ENCODE measurements at regions not wholly inside any gene's neighbourhood (a gene's known extent, or its start where the extent isn't known, plus 50 kb on each side); places are given as distances from the start of the nearest gene placed in this dataset.

GRCh38 chr16:13553453-13553985 lies 366.4 kb upstream of the ERCC4 start:
- DNase-seq = no peak

GRCh38 chr16:13554005-13554404 lies 365.9 kb upstream of the ERCC4 start:
- DNase-seq = no peak

- DNase-seq = no peak
These were observed 365.3 kb upstream of the ERCC4 start for GRCh38 chr16:13554643-13555042.

- no peak for DNase-seq
These were observed 362.5 kb upstream of the ERCC4 start for GRCh38 chr16:13557418-13557817.

GRCh38 chr16:13558752-13559151 lies 361.2 kb upstream of the ERCC4 start:
- no peak for DNase-seq

- DNase-seq = no peak
These were observed 360.3 kb upstream of the ERCC4 start for GRCh38 chr16:13559624-13560023.

GRCh38 chr16:13560151-13560550 lies 359.8 kb upstream of the ERCC4 start:
- no peak for DNase-seq

GRCh38 chr16:13561291-13562070 lies 358.5 kb upstream of the ERCC4 start:
- no peak for DNase-seq

- DNase-seq = no peak
These were observed 351.2 kb upstream of the ERCC4 start for GRCh38 chr16:13568803-13569202.

GRCh38 chr16:13569986-13570385 lies 350.0 kb upstream of the ERCC4 start:
- DNase-seq = no peak

GRCh38 chr16:13571036-13571435 lies 348.9 kb upstream of the ERCC4 start:
- no peak for DNase-seq

- DNase-seq = no peak
These were observed 346.1 kb upstream of the ERCC4 start for GRCh38 chr16:13573903-13574302.

- DNase-seq = no peak
These were observed 333.9 kb upstream of the ERCC4 start for GRCh38 chr16:13586051-13586450.

- no peak for DNase-seq
These were observed 332.8 kb upstream of the ERCC4 start for GRCh38 chr16:13587181-13587580.

- DNase-seq = no peak
These were observed 325.1 kb upstream of the ERCC4 start for GRCh38 chr16:13594823-13595222.

- no peak for DNase-seq
These were observed 313.1 kb upstream of the ERCC4 start for GRCh38 chr16:13606804-13607203.

- no peak for DNase-seq
These were observed 312.7 kb upstream of the ERCC4 start for GRCh38 chr16:13607289-13607688.

- DNase-seq = no peak
These were observed 308.4 kb upstream of the ERCC4 start for GRCh38 chr16:13611596-13611995.

GRCh38 chr16:13612623-13613022 lies 307.3 kb upstream of the ERCC4 start:
- no peak for DNase-seq

- no peak for DNase-seq
These were observed 306.8 kb upstream of the ERCC4 start for GRCh38 chr16:13613165-13613564.

GRCh38 chr16:13621639-13622038 lies 298.3 kb upstream of the ERCC4 start:
- no peak for DNase-seq

GRCh38 chr16:13628156-13628555 lies 291.8 kb upstream of the ERCC4 start:
- no peak for DNase-seq

GRCh38 chr16:13629704-13630103 lies 290.2 kb upstream of the ERCC4 start:
- no peak for DNase-seq

- no peak for DNase-seq
These were observed 289.6 kb upstream of the ERCC4 start for GRCh38 chr16:13630374-13630773.

Measured in inflammatory macrophage (primary cell).